ENCODE measurements at regions not wholly inside any gene's neighbourhood (a gene's known extent, or its start where the extent isn't known, plus 50 kb on each side); places are given as distances from the start of the nearest gene placed in this dataset.

GRCh38 chr2:200728630-200729029 lies 83.1 kb upstream of the BZW1 start:
- TF ChIP-seq MAX (IDR thresholded peaks at IDR 0.05) (no peak), CTCF (IDR thresholded peaks at IDR 0.05; ENCODE audit: low read depth, low read length, missing input control) (no peak), REST (IDR thresholded peaks at IDR 0.05) (no peak), TAF1 (conservative IDR thresholded peaks at IDR 0.05) (no peak), ATF3 (IDR thresholded peaks at IDR 0.05) (peak; percentile 97), SP1 (IDR thresholded peaks at IDR 0.05) (peak; percentile 69), NR2F2 (IDR thresholded peaks at IDR 0.05) (no peak), RXRA (IDR thresholded peaks at IDR 0.05) (peak; percentile 17 to 59), EGR1 (IDR thresholded peaks at IDR 0.05; ENCODE audit: low read depth in 2 of 2) (no peak)

Data from liver (tissue), 3 donors.